Trophoblast cell (in vitro differentiated cells and primary cell): ENCODE measurements at regions not wholly inside any gene's neighbourhood (a gene's known extent, or its start where the extent isn't known, plus 50 kb on each side); places are given as distances from the start of the nearest gene placed in this dataset.

Source experiments
- DNase-seq, 2 donors: peaks; one replicate each; pipeline ENCODE4 v3.0.0-alpha.2; 2016
- H2AFZ ChIP-seq: 2 replicates; pipeline ENCODE4 v1.6.1; 2013; ENCODE audit warnings: low read length, moderate library complexity, mild to moderate bottlenecking; ENCODE audit not compliant: insufficient read depth, poor library complexity
- H2AK5ac ChIP-seq: 2 replicates; pipeline ENCODE4 v1.6.1; 2013; ENCODE audit warnings: mild to moderate bottlenecking, low read length
- H2BK120ac ChIP-seq: 2 replicates; pipeline ENCODE4 v1.6.1; 2013; ENCODE audit warnings: low read length, mild to moderate bottlenecking, moderate library complexity; ENCODE audit not compliant: insufficient read depth, poor library complexity
- H2BK12ac ChIP-seq: 2 replicates; pipeline ENCODE4 v1.6.1; 2013; ENCODE audit warnings: mild to moderate bottlenecking, low read length, moderate library complexity
- H2BK5ac ChIP-seq: 2 replicates; pipeline ENCODE4 v1.6.1; 2013; ENCODE audit warnings: low read length, low read depth, moderate library complexity, mild to moderate bottlenecking; ENCODE audit not compliant: poor library complexity
- H3K14ac ChIP-seq: 2 replicates; pipeline ENCODE4 v1.6.1; 2013; ENCODE audit warnings: mild to moderate bottlenecking, low read length
- H3K18ac ChIP-seq: 2 replicates; pipeline ENCODE4 v1.6.1; 2013; ENCODE audit warnings: mild to moderate bottlenecking, low read length
- H3K23ac ChIP-seq: 2 replicates; pipeline ENCODE4 v1.6.1; 2013; ENCODE audit warnings: low read length
- H3K27ac ChIP-seq: 2 replicates; pipeline ENCODE4 v1.5.1; 2013; ENCODE audit warnings: low read depth, mild to moderate bottlenecking, inconsistent platforms, low read length, moderate library complexity
- H3K27me3 ChIP-seq: 2 replicates; pipeline ENCODE4 v1.6.1; 2013; ENCODE audit warnings: inconsistent platforms, mild to moderate bottlenecking, low read length, moderate library complexity; ENCODE audit not compliant: insufficient read depth
- H3K36me3 ChIP-seq, 2 experiments: 1 replicate in 1 of 2; 2 replicates in 1 of 2; pipeline ENCODE4 v1.6.1; 2013; ENCODE audit warnings: low read length in 2 of 2, mild to moderate bottlenecking in 2 of 2, moderate library complexity in 1 of 2; ENCODE audit not compliant: insufficient read depth in 2 of 2, control insufficient read depth in 1 of 2
- H3K4ac ChIP-seq: 2 replicates; pipeline ENCODE4 v1.6.1; 2013; ENCODE audit warnings: low read depth, mild to moderate bottlenecking, low read length, moderate library complexity
- H3K4me1 ChIP-seq, 2 experiments: 1 replicate in 1 of 2; 2 replicates in 1 of 2; pipeline ENCODE4 v1.6.1; 2013; ENCODE audit warnings: low read length in 2 of 2, mild to moderate bottlenecking in 2 of 2, moderate library complexity in 1 of 2; ENCODE audit not compliant: insufficient read depth in 2 of 2, control insufficient read depth in 1 of 2
- H3K4me2 ChIP-seq: 2 replicates; pipeline ENCODE4 v1.6.1; 2013; ENCODE audit warnings: inconsistent platforms, mild to moderate bottlenecking, low read length, moderate library complexity
- H3K4me3 ChIP-seq: 2 replicates; pipeline ENCODE4 v1.5.1; 2013; ENCODE audit warnings: mild to moderate bottlenecking, low read depth, low read length, inconsistent platforms
- H3K79me1 ChIP-seq: one replicate; pipeline ENCODE4 v1.6.1; 2013; ENCODE audit warnings: low read length
- H3K79me2 ChIP-seq: 2 replicates; pipeline ENCODE4 v1.6.1; 2013; ENCODE audit warnings: low read length, mild to moderate bottlenecking; ENCODE audit not compliant: control insufficient read depth, insufficient read depth, poor library complexity
- H3K9ac ChIP-seq: 2 replicates; pipeline ENCODE4 v1.6.1; 2013; ENCODE audit warnings: mild to moderate bottlenecking, low read length
- H3K9me3 ChIP-seq: 2 replicates; pipeline ENCODE4 v1.6.1; 2013; ENCODE audit warnings: low read depth, mild to moderate bottlenecking, control low read depth, inconsistent platforms, low read length; ENCODE audit not compliant: insufficient read depth
- H4K12ac ChIP-seq: 2 replicates; pipeline ENCODE4 v1.6.1; 2013; ENCODE audit warnings: low read depth, mild to moderate bottlenecking, low read length, moderate library complexity
- H4K8ac ChIP-seq: 2 replicates; pipeline ENCODE4 v1.6.1; 2013; ENCODE audit warnings: low read depth, mild to moderate bottlenecking, low read length, moderate library complexity
- H4K91ac ChIP-seq: one replicate; pipeline ENCODE4 v1.6.1; 2013; ENCODE audit warnings: low read depth, mild to moderate bottlenecking, low read length, moderate library complexity
- WGBS: extraction: QIAGEN DNeasy Blood & Tissue Kit; methylation state at CpG from one replicate; pipeline ENCODE4 v1.1.7; 2013; ENCODE audit warnings: missing lambda C conversion rate; ENCODE audit not compliant: insufficient read length, insufficient coverage; ENCODE audit errors: extremely low coverage; 5-methylcytosine and 5-hydroxymethylcytosine counted together

DNA sequence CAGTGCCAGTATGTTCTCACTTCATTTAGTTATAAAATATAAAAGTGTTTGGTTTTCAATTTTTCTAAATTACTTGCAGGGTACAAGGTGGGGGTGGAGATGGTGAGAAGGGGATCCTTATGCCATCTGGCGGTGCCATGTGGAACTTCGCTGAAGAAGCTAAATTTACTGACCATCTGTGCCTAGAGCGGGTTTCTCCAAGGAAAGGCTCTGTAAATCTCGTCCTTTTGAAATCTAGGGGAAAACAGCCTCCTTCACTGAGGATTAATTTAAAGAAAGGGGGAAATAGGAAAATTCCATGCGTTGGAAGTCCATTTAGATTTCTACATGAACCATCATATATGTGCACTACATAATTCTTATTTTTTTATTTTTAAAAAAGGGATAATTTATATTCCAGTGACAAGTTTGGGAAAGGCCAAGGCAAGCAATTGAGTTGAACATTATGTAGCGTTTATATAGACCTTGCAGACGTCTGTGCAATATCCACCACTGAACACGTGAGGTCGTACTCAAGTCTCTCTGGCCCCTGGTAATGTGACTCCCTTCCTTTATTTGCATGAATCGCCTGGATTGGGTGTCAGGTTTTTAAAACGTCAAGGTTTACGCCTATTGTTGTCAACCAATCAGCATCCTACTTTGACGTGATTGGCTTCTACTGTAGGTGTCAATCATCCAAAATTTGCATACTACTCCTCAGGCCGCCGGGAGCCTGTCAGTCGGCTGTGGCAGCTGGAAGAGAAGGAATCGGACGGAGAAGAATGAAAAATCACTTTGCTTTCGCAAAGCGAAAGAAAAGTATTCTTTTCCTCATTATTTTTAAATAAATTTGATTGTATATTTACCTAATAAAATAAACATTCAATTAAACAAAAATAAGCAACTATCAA is 297.1 kb upstream of the NFE2L3 start:
- Histone ChIP-seq H2AK5ac (no peak overlapping the region), H3K79me2 (peaks cover 16% of the 10 kb centered on the region), H2AFZ (no peak overlapping the region), H3K79me1 (peaks cover 53% of the 10 kb centered on the region), H2BK12ac (no peak overlapping the region), H3K27ac (peak overlapping the region; percentile 98), H3K18ac (no peak overlapping the region), H3K4ac (no peak overlapping the region), H3K4me3 (no peak overlapping the region), H3K23ac (no peak overlapping the region), H4K91ac (no peak overlapping the region), H3K9ac (no peak overlapping the region), H4K8ac (no peak overlapping the region), H2BK120ac (peak overlapping the region; percentile 59), H2BK5ac (peak overlapping the region; percentile 41), H3K4me1 (peaks cover 20 to 42% of the 10 kb centered on the region in 2 experiments), H3K4me2 (no peak overlapping the region), H3K36me3 (no peaks in the 10 kb centered on the region), H3K14ac (no peak overlapping the region), H4K12ac (no peak overlapping the region), H3K27me3 (peaks cover 6% of the 10 kb centered on the region), H3K9me3 (no peaks in the 10 kb centered on the region)
- peak; percentile 88 to 97 for DNase-seq
- WGBS = no CpG with 5 or more reads among the region's 20 CpGs

DNA sequence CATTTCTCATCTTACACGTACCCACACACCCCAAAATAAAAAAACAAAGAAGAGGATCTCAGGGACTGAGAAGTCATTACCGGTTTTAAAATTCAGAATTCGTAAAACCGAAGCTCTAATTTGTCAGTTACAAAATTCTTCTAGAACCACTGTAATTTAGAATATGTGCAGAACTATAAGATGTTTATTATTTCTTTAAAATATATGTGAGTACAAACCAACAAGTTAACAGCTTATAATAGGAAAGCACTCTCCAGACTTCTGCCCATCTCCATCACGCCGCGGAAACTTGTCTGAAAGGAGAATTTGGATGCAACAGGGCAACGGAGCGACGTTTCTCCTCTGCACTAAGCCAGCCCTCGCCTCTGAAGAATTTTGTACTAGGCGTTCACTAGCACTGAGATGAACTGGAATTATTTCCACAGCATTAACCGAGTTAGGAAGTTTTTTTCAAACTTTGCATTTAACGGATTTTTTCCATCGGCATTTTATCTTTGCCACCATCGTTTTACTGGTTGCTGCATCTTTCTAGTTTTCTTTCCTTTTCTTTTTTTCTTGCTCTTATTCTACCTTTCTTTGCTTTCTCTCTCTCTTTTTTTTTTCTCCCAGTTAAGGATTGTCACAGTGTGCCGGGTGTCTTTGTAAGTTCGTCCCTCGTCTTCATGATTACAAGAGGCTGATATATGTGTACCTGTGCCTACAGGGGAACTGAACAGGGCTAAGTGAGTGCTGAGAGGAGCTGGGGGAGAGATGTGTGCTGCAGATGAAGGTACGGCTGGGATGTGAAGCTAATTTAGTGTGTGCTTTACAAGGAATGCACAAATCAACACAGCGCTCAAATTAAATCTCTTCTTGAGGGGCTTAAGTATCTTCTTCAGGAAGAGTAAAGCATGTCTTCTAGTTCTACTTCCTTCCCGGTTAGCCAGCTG is 295.9 kb upstream of the NFE2L3 start:
- Histone ChIP-seq H3K9ac (peak overlapping the region; percentile 65), H2BK12ac (no peak overlapping the region), H3K79me2 (peaks cover 14% of the 10 kb centered on the region), H2BK120ac (peak overlapping the region; percentile 82), H3K14ac (peak overlapping the region; percentile 91), H4K12ac (peak overlapping the region; percentile 82), H3K4me3 (peak overlapping the region; percentile 2), H2AFZ (peak overlapping the region; percentile 46), H4K8ac (peak overlapping the region; percentile 92), H3K9me3 (no peaks in the 10 kb centered on the region), H4K91ac (peak overlapping the region; percentile 97), H3K18ac (peak overlapping the region; percentile 89), H3K36me3 (no peaks in the 10 kb centered on the region), H3K4ac (peak overlapping the region; percentile 80), H3K27ac (peak overlapping the region; percentile 99), H3K23ac (no peak overlapping the region), H3K4me1 (peaks cover 23 to 39% of the 10 kb centered on the region in 2 experiments), H3K4me2 (peak overlapping the region; percentile 55), H2BK5ac (peak overlapping the region; percentile 96), H2AK5ac (peak overlapping the region; percentile 45), H3K27me3 (peaks cover 14% of the 10 kb centered on the region), H3K79me1 (peaks cover 46% of the 10 kb centered on the region)
- WGBS = no CpG with 5 or more reads among the region's 22 CpGs
- peak; percentile 10 to 48 for DNase-seq

DNA sequence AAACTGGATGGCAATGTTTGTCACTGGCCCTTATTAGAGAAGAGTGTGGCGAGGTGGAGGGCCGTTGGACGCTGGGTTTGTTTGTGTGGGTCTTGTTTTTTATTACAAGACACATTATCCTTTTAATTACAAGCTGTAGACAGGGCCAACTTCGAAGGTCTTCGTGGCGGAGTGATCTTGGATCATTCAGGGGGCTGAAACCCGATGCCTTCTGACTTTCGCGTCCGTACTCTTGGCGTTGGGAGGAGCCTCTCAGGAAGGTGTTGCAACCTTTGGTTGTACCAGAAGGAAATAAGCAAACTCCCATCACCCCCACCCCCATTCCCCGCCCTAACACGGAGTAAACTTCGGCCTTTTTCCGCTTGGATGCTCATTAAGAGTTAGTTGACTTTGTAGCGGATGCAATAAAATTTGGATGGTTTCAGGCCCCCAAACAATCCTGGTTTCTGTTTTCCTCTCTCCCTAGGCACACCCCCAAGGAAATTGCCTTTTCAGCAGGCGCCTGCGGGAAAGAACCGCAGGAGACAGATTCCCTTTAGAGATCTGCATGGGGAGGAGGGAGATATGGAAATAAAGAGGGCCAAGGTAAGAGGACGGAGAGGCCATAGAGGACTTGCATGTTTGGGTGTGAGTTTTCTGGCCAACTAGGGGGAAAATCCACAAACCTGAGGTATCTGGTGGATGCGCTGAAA is 294.5 kb upstream of the NFE2L3 start:
- peak overlapping the region; percentile 41 for H2BK120ac ChIP-seq
- H3K9me3 ChIP-seq = no peaks in the 10 kb centered on the region
- peak overlapping the region; percentile 48 for H3K14ac ChIP-seq
- H3K4me3 ChIP-seq = peak overlapping the region; percentile 55
- DNase-seq = peak; percentile 43 to 77
- H3K18ac ChIP-seq = no peak overlapping the region
- H3K4ac ChIP-seq = no peak overlapping the region
- H4K91ac ChIP-seq = peak overlapping the region; percentile 65
- no peak overlapping the region for H2AK5ac ChIP-seq
- H4K8ac ChIP-seq = peak overlapping the region; percentile 78
- H4K12ac ChIP-seq = peak overlapping the region; percentile 78
- no peak overlapping the region for H3K23ac ChIP-seq
- H3K4me2 ChIP-seq = peak overlapping the region; percentile 62
- peaks cover 10% of the 10 kb centered on the region for H3K79me2 ChIP-seq
- peak overlapping the region; percentile 37 for H2BK5ac ChIP-seq
- H3K27ac ChIP-seq = peak overlapping the region; percentile 74
- H3K9ac ChIP-seq = peak overlapping the region; percentile 69
- peaks cover 15 to 28% of the 10 kb centered on the region in 2 experiments for H3K4me1 ChIP-seq
- H3K36me3 ChIP-seq = no peaks in the 10 kb centered on the region
- WGBS = no CpG with 5 or more reads among the region's 21 CpGs
- peak overlapping the region; percentile 67 for H2AFZ ChIP-seq
- H3K79me1 ChIP-seq = peaks cover 34% of the 10 kb centered on the region
- no peak overlapping the region for H2BK12ac ChIP-seq
- H3K27me3 ChIP-seq = peaks cover 15% of the 10 kb centered on the region

DNA sequence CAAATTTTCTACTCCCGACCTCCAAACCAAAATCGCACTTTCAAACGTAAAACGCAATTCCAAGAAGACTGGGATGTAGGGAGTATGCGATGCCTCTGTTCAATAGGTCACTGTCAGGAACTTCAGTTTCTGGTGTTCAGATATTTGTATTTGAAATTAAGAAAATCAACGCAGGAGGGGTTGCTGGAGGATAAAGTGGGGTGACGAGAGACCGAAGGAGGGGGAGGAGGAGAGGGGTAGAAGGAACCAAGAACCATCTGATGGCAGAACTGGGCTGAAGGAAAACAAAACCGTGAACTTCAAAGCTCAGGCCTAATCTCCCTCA is 293.8 kb upstream of the NFE2L3 start:
- peaks cover 6% of the 10 kb centered on the region for H3K79me2 ChIP-seq
- no peak overlapping the region for H3K23ac ChIP-seq
- no peaks in the 10 kb centered on the region for H3K9me3 ChIP-seq
- no peaks in the 10 kb centered on the region for H3K36me3 ChIP-seq
- H2AFZ ChIP-seq = no peak overlapping the region
- peaks cover 15% of the 10 kb centered on the region for H3K27me3 ChIP-seq
- no peak overlapping the region for H3K4me3 ChIP-seq
- no peak overlapping the region for H3K27ac ChIP-seq
- peaks cover 11 to 23% of the 10 kb centered on the region in 2 experiments for H3K4me1 ChIP-seq
- no peak overlapping the region for H4K8ac ChIP-seq
- no peak overlapping the region for H2BK12ac ChIP-seq
- H3K79me1 ChIP-seq = peaks cover 29% of the 10 kb centered on the region
- no peak overlapping the region for H4K91ac ChIP-seq
- H4K12ac ChIP-seq = no peak overlapping the region
- WGBS = no CpG with 5 or more reads among the region's 9 CpGs
- no peak overlapping the region for H3K14ac ChIP-seq
- H3K4me2 ChIP-seq = peak overlapping the region; percentile 62
- no peak overlapping the region for H3K4ac ChIP-seq
- H3K18ac ChIP-seq = no peak overlapping the region
- no peak overlapping the region for H2BK5ac ChIP-seq
- H2AK5ac ChIP-seq = no peak overlapping the region
- no peak for DNase-seq
- no peak overlapping the region for H3K9ac ChIP-seq
- H2BK120ac ChIP-seq = peak overlapping the region; percentile 30
